Astrocyte (in vitro differentiated cells and primary cell): ENCODE measurements at regions not wholly inside any gene's neighbourhood (a gene's known extent, or its start where the extent isn't known, plus 50 kb on each side); places are given as distances from the start of the nearest gene placed in this dataset.

ENCODE experiments used
- DNase-seq: peaks from one replicate; pipeline ENCODE4 v3.0.0-alpha.2; 2010; ENCODE audit warnings: low read depth
- FAIRE-seq: peaks from 2 replicates; lab custom pipeline; 2011; peaks lifted over from hg19 to GRCh38; lab: Jason Lieb, UNC
- H2AFZ ChIP-seq: 2 replicates; pipeline ENCODE4 v1.6.0; 2012; ENCODE audit warnings: low read depth, low read length, inconsistent platforms
- H3K27ac ChIP-seq: 2 replicates; pipeline ENCODE4 v1.5.1; 2011; ENCODE audit warnings: low read depth, low read length, inconsistent platforms
- H3K27me3 ChIP-seq: 2 replicates; pipeline ENCODE4 v1.6.0; 2011; ENCODE audit warnings: low read length, inconsistent platforms; ENCODE audit not compliant: insufficient read depth
- H3K36me3 ChIP-seq: 2 replicates; pipeline ENCODE4 v1.5.1; 2011; ENCODE audit warnings: low read length, inconsistent platforms; ENCODE audit not compliant: insufficient read depth
- H3K4me1 ChIP-seq: 2 replicates; pipeline ENCODE4 v1.5.1; 2011; ENCODE audit warnings: low read length, inconsistent platforms; ENCODE audit not compliant: insufficient read depth
- H3K4me2 ChIP-seq: 2 replicates; pipeline ENCODE4 v1.6.0; 2012; ENCODE audit warnings: low read length, inconsistent platforms
- H3K4me3 ChIP-seq: 2 replicates; pipeline ENCODE4 v1.5.1; 2011; ENCODE audit warnings: low read depth, mild to moderate bottlenecking, low read length, inconsistent platforms; ENCODE audit not compliant: insufficient read depth
- H3K79me2 ChIP-seq: 2 replicates; pipeline ENCODE4 v1.6.0; 2012; ENCODE audit warnings: mild to moderate bottlenecking, low read length, inconsistent platforms; ENCODE audit not compliant: insufficient read depth
- H3K9ac ChIP-seq: 2 replicates; pipeline ENCODE4 v1.6.0; 2012; ENCODE audit warnings: mild to moderate bottlenecking, low read length, inconsistent platforms
- H3K9me3 ChIP-seq: 2 replicates; pipeline ENCODE4 v1.5.1; 2012; ENCODE audit warnings: low read depth, mild to moderate bottlenecking, low read length, inconsistent platforms; ENCODE audit not compliant: insufficient read depth
- H4K20me1 ChIP-seq: 2 replicates; pipeline ENCODE4 v1.6.0; 2012; ENCODE audit warnings: low read length, inconsistent platforms; ENCODE audit not compliant: insufficient read depth
- H3K27ac Mint-ChIP-seq: one replicate; pipeline ENCODE4 v1.8.0; 2021; ENCODE audit warnings: mild to moderate bottlenecking, mixed read lengths; ENCODE audit not compliant: unreplicated experiment
- H3K27me3 Mint-ChIP-seq: one replicate; pipeline ENCODE4 v1.8.0; 2021; ENCODE audit warnings: low read depth, mixed read lengths; ENCODE audit not compliant: unreplicated experiment
- H3K36me3 Mint-ChIP-seq: one replicate; pipeline ENCODE4 v1.8.0; 2021; ENCODE audit warnings: low read depth, mixed read lengths; ENCODE audit not compliant: unreplicated experiment
- H3K4me1 Mint-ChIP-seq: one replicate; pipeline ENCODE4 v1.8.0; 2021; ENCODE audit warnings: low read depth, mixed read lengths; ENCODE audit not compliant: unreplicated experiment
- H3K4me3 Mint-ChIP-seq: one replicate; pipeline ENCODE4 v1.8.0; 2021; ENCODE audit warnings: mild to moderate bottlenecking, moderate library complexity, mixed read lengths; ENCODE audit not compliant: unreplicated experiment
- H3K9me3 Mint-ChIP-seq: one replicate; pipeline ENCODE4 v1.8.0; 2021; ENCODE audit warnings: mild to moderate bottlenecking, mixed read lengths; ENCODE audit not compliant: unreplicated experiment
- CTCF ChIP-seq: IDR thresholded peaks from 2 replicates; pipeline ENCODE4 v1.5.1; 2011; ENCODE audit warnings: low read depth, mild to moderate bottlenecking, inconsistent platforms, low read length, moderate library complexity; ENCODE audit not compliant: insufficient read depth
- EZH2 ChIP-seq: IDR thresholded peaks from 2 replicates; pipeline ENCODE4 v1.6.1; 2012; ENCODE audit warnings: mild to moderate bottlenecking, low read length, inconsistent platforms; ENCODE audit not compliant: insufficient read depth

- H3K9ac ChIP-seq: no peak overlapping the region
- Mint-ChIP-seq H3K4me1 (peaks cover 1% of the 10 kb centered on the region), H3K9me3 (peaks cover 6% of the 10 kb centered on the region), H3K36me3 (no peaks in the 10 kb centered on the region), H3K4me3 (no peak overlapping the region), H3K27ac (no peak overlapping the region), H3K27me3 (peaks cover 62% of the 10 kb centered on the region)
- H3K79me2 ChIP-seq: no peaks in the 10 kb centered on the region
- no peak overlapping the region for H3K27ac ChIP-seq
- no peaks in the 10 kb centered on the region for H3K27me3 ChIP-seq
- H3K9me3 ChIP-seq: peaks cover 12% of the 10 kb centered on the region
- FAIRE-seq (no peak), DNase-seq (no peak)
- no peaks in the 10 kb centered on the region for H4K20me1 ChIP-seq
- H3K36me3 ChIP-seq: no peaks in the 10 kb centered on the region
- no peak overlapping the region for H2AFZ ChIP-seq
- no peaks in the 10 kb centered on the region for H3K4me1 ChIP-seq
- H3K4me3 ChIP-seq: no peak overlapping the region
- no peak for TF ChIP-seq EZH2
- no peak for TF ChIP-seq CTCF
- no peak overlapping the region for H3K4me2 ChIP-seq
Observed at GRCh38 chr22:48856308-48856615, 971.4 kb downstream of the BRD1 start.

GRCh38 chr22:48855593-48856307 lies 971.9 kb downstream of the BRD1 start:
- no peak overlapping the region for H3K4me2 ChIP-seq
- Mint-ChIP-seq H3K36me3 (no peaks in the 10 kb centered on the region), H3K27ac (no peak overlapping the region), H3K4me1 (peaks cover 1% of the 10 kb centered on the region), H3K9me3 (peaks cover 6% of the 10 kb centered on the region), H3K27me3 (peaks cover 60% of the 10 kb centered on the region), H3K4me3 (no peak overlapping the region)
- H3K27ac ChIP-seq: no peak overlapping the region
- DNase-seq: no peak
- no peaks in the 10 kb centered on the region for H3K36me3 ChIP-seq
- H3K4me1 ChIP-seq: no peaks in the 10 kb centered on the region
- no peaks in the 10 kb centered on the region for H3K27me3 ChIP-seq
- H3K79me2 ChIP-seq: no peaks in the 10 kb centered on the region
- no peaks in the 10 kb centered on the region for H4K20me1 ChIP-seq
- H3K9me3 ChIP-seq: peaks cover 12% of the 10 kb centered on the region
- H2AFZ ChIP-seq: no peak overlapping the region
- H3K9ac ChIP-seq: no peak overlapping the region
- H3K4me3 ChIP-seq: no peak overlapping the region
- FAIRE-seq: no peak
- TF ChIP-seq EZH2 (no peak), CTCF (no peak)

- no peaks in the 10 kb centered on the region for H3K36me3 Mint-ChIP-seq
- Histone ChIP-seq H3K9me3 (peaks cover 12% of the 10 kb centered on the region), H3K4me3 (no peak overlapping the region), H3K9ac (no peak overlapping the region), H3K79me2 (no peaks in the 10 kb centered on the region), H4K20me1 (no peaks in the 10 kb centered on the region), H3K27ac (no peak overlapping the region), H2AFZ (no peak overlapping the region), H3K4me1 (no peaks in the 10 kb centered on the region), H3K36me3 (no peaks in the 10 kb centered on the region), H3K4me2 (no peak overlapping the region), H3K27me3 (no peaks in the 10 kb centered on the region)
- peaks cover 55% of the 10 kb centered on the region for H3K27me3 Mint-ChIP-seq
- H3K9me3 Mint-ChIP-seq: peaks cover 6% of the 10 kb centered on the region
- DNase-seq (no peak), FAIRE-seq (no peak)
- no peak overlapping the region for H3K4me3 Mint-ChIP-seq
- H3K27ac Mint-ChIP-seq: no peak overlapping the region
- TF ChIP-seq CTCF: no peak
- H3K4me1 Mint-ChIP-seq: peaks cover 1% of the 10 kb centered on the region
Observed at GRCh38 chr22:48855013-48855412, 972.7 kb downstream of the BRD1 start.
